ENCODE measurements at regions not wholly inside any gene's neighbourhood (a gene's known extent, or its start where the extent isn't known, plus 50 kb on each side); places are given as distances from the start of the nearest gene placed in this dataset.
"Not testable (repeated sequence)": the region's sequence is repeated elsewhere in the genome, so short reads cannot be mapped to it uniquely, and the experiment has no call there.

GRCh38 chr4:63983224-63983623 lies 426.0 kb downstream of the TECRL start:
- no TSS peak for BruUV-seq (replicated peaks)
- intact Hi-C loops (cut with micrococcal nuclease): no loop called here
- Mint-ChIP-seq H3K36me3 (ENCODE audit: insufficient read depth, unreplicated experiment) (no peaks in the 10 kb centered on the region), H3K9me3 (ENCODE audit: unreplicated experiment) (peaks cover 16% of the 10 kb centered on the region), H3K4me3 (ENCODE audit: unreplicated experiment) (no peak overlapping the region), H3K27me3 (ENCODE audit: insufficient read depth, unreplicated experiment) (no peaks in the 10 kb centered on the region), H3K27ac (ENCODE audit: low read depth, unreplicated experiment) (no peak overlapping the region), H3K4me1 (ENCODE audit: insufficient read depth, unreplicated experiment) (no peaks in the 10 kb centered on the region)
- POLR2A ChIA-PET: interaction anchor here (0.6 kb wide), 1 partner anchor 22 kb away, joined by 3 read pairs; no protein-coding TSS in a partner anchor
- DNase-seq (ENCODE audit: unreplicated experiment): no peak
- CTCF ChIA-PET: no interaction called here
- no peak for TF ChIP-seq CTCF (IDR thresholded peaks at IDR 0.05; ENCODE audit: unreplicated experiment)

GRCh38 chr4:63965875-63966274 lies 443.4 kb downstream of the TECRL start:
- intact Hi-C loops (cut with micrococcal nuclease): no loop called here
- Mint-ChIP-seq H3K4me3 (ENCODE audit: unreplicated experiment) (no peak overlapping the region), H3K4me1 (ENCODE audit: insufficient read depth, unreplicated experiment) (no peaks in the 10 kb centered on the region), H3K9me3 (ENCODE audit: unreplicated experiment) (peaks cover 7% of the 10 kb centered on the region), H3K36me3 (ENCODE audit: insufficient read depth, unreplicated experiment) (no peaks in the 10 kb centered on the region), H3K27me3 (ENCODE audit: insufficient read depth, unreplicated experiment) (no peaks in the 10 kb centered on the region), H3K27ac (ENCODE audit: low read depth, unreplicated experiment) (no peak overlapping the region)
- BruUV-seq (replicated peaks): no TSS peak
- ChIA-PET CTCF (no interaction called here), POLR2A (no interaction called here)
- TF ChIP-seq CTCF (IDR thresholded peaks at IDR 0.05; ENCODE audit: unreplicated experiment): no peak
- no peak for DNase-seq (ENCODE audit: unreplicated experiment)

- H3K9me3 Mint-ChIP-seq (ENCODE audit: unreplicated experiment); DNase-seq (ENCODE audit: unreplicated experiment); H3K4me3 Mint-ChIP-seq (ENCODE audit: unreplicated experiment); BruUV-seq (replicated peaks); H3K4me1 Mint-ChIP-seq (ENCODE audit: insufficient read depth, unreplicated experiment); H3K27me3 Mint-ChIP-seq (ENCODE audit: insufficient read depth, unreplicated experiment); H3K36me3 Mint-ChIP-seq (ENCODE audit: insufficient read depth, unreplicated experiment); intact Hi-C loops (cut with micrococcal nuclease); H3K27ac Mint-ChIP-seq (ENCODE audit: low read depth, unreplicated experiment); CTCF ChIA-PET; POLR2A ChIA-PET: not testable (repeated sequence)
Observed at GRCh38 chr4:63942706-63943286, 466.5 kb downstream of the TECRL start.

GRCh38 chr4:63937961-63938360 lies 471.3 kb downstream of the TECRL start:
- no peaks in the 10 kb centered on the region for H3K9me3 Mint-ChIP-seq (ENCODE audit: unreplicated experiment)
- peak overlapping the region; percentile 46 for H3K4me3 Mint-ChIP-seq (ENCODE audit: unreplicated experiment)
- no peaks in the 10 kb centered on the region for H3K36me3 Mint-ChIP-seq (ENCODE audit: insufficient read depth, unreplicated experiment)
- DNase-seq (ENCODE audit: unreplicated experiment): peak; percentile 49
- H3K27me3 Mint-ChIP-seq (ENCODE audit: insufficient read depth, unreplicated experiment): no peaks in the 10 kb centered on the region
- peaks cover 9% of the 10 kb centered on the region for H3K4me1 Mint-ChIP-seq (ENCODE audit: insufficient read depth, unreplicated experiment)
- peak overlapping the region; percentile 84 for H3K27ac Mint-ChIP-seq (ENCODE audit: low read depth, unreplicated experiment)
- CTCF ChIA-PET: no interaction called here
- intact Hi-C loops (cut with micrococcal nuclease): no loop called here
- POLR2A ChIA-PET: interaction anchor here (1.0 kb wide), 1 partner anchor 29 kb away, joined by 3 read pairs; no protein-coding TSS in a partner anchor
- no TSS peak for BruUV-seq (replicated peaks)
- no peak for TF ChIP-seq CTCF (IDR thresholded peaks at IDR 0.05; ENCODE audit: unreplicated experiment)

- H3K27me3 Mint-ChIP-seq (ENCODE audit: insufficient read depth, unreplicated experiment): no peaks in the 10 kb centered on the region
- no peak overlapping the region for H3K27ac Mint-ChIP-seq (ENCODE audit: low read depth, unreplicated experiment)
- DNase-seq (ENCODE audit: unreplicated experiment): no peak
- no peak overlapping the region for H3K4me3 Mint-ChIP-seq (ENCODE audit: unreplicated experiment)
- intact Hi-C loops (cut with micrococcal nuclease): no loop called here
- BruUV-seq (replicated peaks): no TSS peak
- ChIA-PET CTCF (interaction anchor here (0.6 kb wide), 1 partner anchor 347 kb away, joined by 4 read pairs; no protein-coding TSS in a partner anchor), POLR2A (interaction anchor here (0.7 kb wide), 1 partner anchor 65 kb away, joined by 3 read pairs; no protein-coding TSS in a partner anchor)
- H3K4me1 Mint-ChIP-seq (ENCODE audit: insufficient read depth, unreplicated experiment): no peaks in the 10 kb centered on the region
- no peaks in the 10 kb centered on the region for H3K36me3 Mint-ChIP-seq (ENCODE audit: insufficient read depth, unreplicated experiment)
- H3K9me3 Mint-ChIP-seq (ENCODE audit: unreplicated experiment): no peaks in the 10 kb centered on the region
- no peak for TF ChIP-seq CTCF (IDR thresholded peaks at IDR 0.05; ENCODE audit: unreplicated experiment)
Observed at GRCh38 chr4:63922146-63922545, 487.1 kb downstream of the TECRL start.

Measured in MCF 10A (cell line).